HS-5 (cell line): ENCODE measurements at regions not wholly inside any gene's neighbourhood (a gene's known extent, or its start where the extent isn't known, plus 50 kb on each side); places are given as distances from the start of the nearest gene placed in this dataset.
"Not testable (repeated sequence)": the region's sequence is repeated elsewhere in the genome, so short reads cannot be mapped to it uniquely, and the experiment has no call there.

Experiments
- DNase-seq: peaks from one replicate; pipeline ENCODE4 v3.0.0-alpha.2; 2012; ENCODE audit warnings: low read depth

GRCh38 chr6:137545073-137545472 lies 50.9 kb upstream of the OLIG3 start:
- DNase-seq = no peak

- DNase-seq = no peak
Observed at GRCh38 chr6:137547186-137547585, 53.0 kb upstream of the OLIG3 start.

GRCh38 chr6:137547601-137548000 lies 53.4 kb upstream of the OLIG3 start:
- DNase-seq = no peak

- DNase-seq = no peak
Observed at GRCh38 chr6:137549106-137549505, 54.9 kb upstream of the OLIG3 start.

GRCh38 chr6:137550535-137550934 lies 56.3 kb upstream of the OLIG3 start:
- DNase-seq = no peak

- no peak for DNase-seq
Observed at GRCh38 chr6:137552146-137552545, 58.0 kb upstream of the OLIG3 start.

- DNase-seq = no peak
Observed at GRCh38 chr6:137552809-137553208, 58.6 kb upstream of the OLIG3 start.

- not testable (repeated sequence) for DNase-seq
Observed at GRCh38 chr6:137559521-137560183, 65.5 kb upstream of the OLIG3 start.

GRCh38 chr6:137560184-137560563 lies 66.0 kb upstream of the OLIG3 start:
- no peak for DNase-seq

GRCh38 chr6:137568067-137568466 lies 73.9 kb upstream of the OLIG3 start:
- no peak for DNase-seq

GRCh38 chr6:137570393-137570792 lies 76.2 kb upstream of the OLIG3 start:
- no peak for DNase-seq

- no peak for DNase-seq
Observed at GRCh38 chr6:137571854-137572253, 77.7 kb upstream of the OLIG3 start.

- DNase-seq = no peak
Observed at GRCh38 chr6:137573739-137574138, 79.5 kb upstream of the OLIG3 start.

- DNase-seq = no peak
Observed at GRCh38 chr6:137579612-137580011, 85.4 kb upstream of the OLIG3 start.

- DNase-seq = no peak
Observed at GRCh38 chr6:137581019-137581707, 87.0 kb upstream of the OLIG3 start.

GRCh38 chr6:137583519-137583918 lies 89.3 kb upstream of the OLIG3 start:
- not testable (repeated sequence) for DNase-seq

GRCh38 chr6:137588472-137588871 lies 94.3 kb upstream of the OLIG3 start:
- no peak for DNase-seq

- no peak for DNase-seq
Observed at GRCh38 chr6:137589067-137589848, 95.1 kb upstream of the OLIG3 start.

- DNase-seq = no peak
Observed at GRCh38 chr6:137590684-137591083, 96.5 kb upstream of the OLIG3 start.

- no peak for DNase-seq
Observed at GRCh38 chr6:137601471-137601870, 107.3 kb upstream of the OLIG3 start.

GRCh38 chr6:137602313-137603197 lies 108.4 kb upstream of the OLIG3 start:
- no peak for DNase-seq

- DNase-seq = no peak
Observed at GRCh38 chr6:137610702-137611101, 116.5 kb upstream of the OLIG3 start.
